Loucy (cell line): ENCODE measurements at regions not wholly inside any gene's neighbourhood (a gene's known extent, or its start where the extent isn't known, plus 50 kb on each side); places are given as distances from the start of the nearest gene placed in this dataset.

Experiments
- H2AFZ ChIP-seq: fragments of 200-600 bp; sonication (generic); 2 replicates; pipeline ENCODE4 v1.6.0; 2016; ENCODE audit warnings: antibody characterized with exemption, mild to moderate bottlenecking, low read length, moderate library complexity
- H3F3A ChIP-seq: fragments of 200-600 bp; 2 replicates; pipeline ENCODE4 v1.6.0; 2016; ENCODE audit warnings: antibody characterized with exemption, low read depth, mild to moderate bottlenecking
- H3K27me3 ChIP-seq: fragments of 200-600 bp; sonication (generic); 2 replicates; pipeline ENCODE4 v1.6.1; 2014; ENCODE audit warnings: low read length, mild to moderate bottlenecking; ENCODE audit not compliant: insufficient read depth, poor library complexity, severe bottlenecking
- H3K36me3 ChIP-seq: fragments of 200-600 bp; sonication (generic); 2 replicates; pipeline ENCODE4 v1.6.1; 2016; ENCODE audit warnings: low read length; ENCODE audit not compliant: insufficient read depth
- H3K4me1 ChIP-seq: fragments of 200-600 bp; sonication (generic); 2 replicates; pipeline ENCODE4 v1.5.1; 2014; ENCODE audit warnings: low read length, mild to moderate bottlenecking; ENCODE audit not compliant: insufficient read depth, poor library complexity, severe bottlenecking
- H3K4me2 ChIP-seq: fragments of 200-600 bp; sonication (generic); 2 replicates; pipeline ENCODE4 v1.6.0; 2014; ENCODE audit warnings: antibody characterized with exemption, low read length, low read depth, mild to moderate bottlenecking; ENCODE audit not compliant: poor library complexity, severe bottlenecking
- H3K4me3 ChIP-seq: fragments of 200-600 bp; sonication (generic); 2 replicates; pipeline ENCODE4 v1.5.1; 2014; ENCODE audit warnings: low read length, mild to moderate bottlenecking, mixed read lengths; ENCODE audit not compliant: poor library complexity, severe bottlenecking
- H3K79me2 ChIP-seq: fragments of 200-600 bp; sonication (generic); 2 replicates; pipeline ENCODE4 v1.6.1; 2014; ENCODE audit warnings: low read length; ENCODE audit not compliant: insufficient read depth
- H3K9ac ChIP-seq: fragments of 200-600 bp; sonication (generic); 2 replicates; pipeline ENCODE4 v1.6.0; 2014; ENCODE audit warnings: mild to moderate bottlenecking, low read depth, low read length, moderate library complexity; ENCODE audit not compliant: poor library complexity, severe bottlenecking
- H3K9me2 ChIP-seq: fragments of 200-600 bp; sonication (generic); replicated peaks from 2 replicates; pipeline ENCODE4 v1.6.1; 2016; ENCODE audit warnings: low read depth, low read length, mixed read lengths
- H3K9me3 ChIP-seq: fragments of 200-600 bp; sonication (generic); 2 replicates; pipeline ENCODE4 v1.6.1; 2014; ENCODE audit warnings: mild to moderate bottlenecking, antibody characterized with exemption, low read length, low read depth; ENCODE audit not compliant: insufficient read depth
- H4K20me1 ChIP-seq: fragments of 200-600 bp; sonication (generic); 2 replicates; pipeline ENCODE4 v1.6.0; 2014; ENCODE audit warnings: antibody characterized with exemption, low read length, mild to moderate bottlenecking; ENCODE audit not compliant: insufficient read depth, poor library complexity, severe bottlenecking
- CTCF ChIP-seq: fragments of 200-600 bp; sonication (generic); conservative IDR thresholded peaks from 2 replicates; pipeline ENCODE4 v1.5.1; 2014; ENCODE audit warnings: mild to moderate bottlenecking, antibody characterized with exemption, low read length
- EZH2phosphoT487 ChIP-seq: fragments of 200-600 bp; IDR thresholded peaks from 2 replicates; pipeline ENCODE4 v1.6.1; 2018; ENCODE audit warnings: antibody characterized with exemption, mild to moderate bottlenecking, moderate library complexity, borderline replicate concordance

GRCh38 chr9:11992866-11993265, 700.3 kb upstream of the TYRP1 start:
- Histone ChIP-seq H3K9me2 (no peaks in the 10 kb centered on the region), H3K27me3 (no peaks in the 10 kb centered on the region), H3F3A (no peaks in the 10 kb centered on the region), H3K79me2 (no peaks in the 10 kb centered on the region), H3K4me1 (no peaks in the 10 kb centered on the region), H3K4me3 (no peak overlapping the region), H4K20me1 (no peaks in the 10 kb centered on the region), H2AFZ (no peak overlapping the region), H3K9ac (no peak overlapping the region), H3K9me3 (no peaks in the 10 kb centered on the region), H3K4me2 (no peak overlapping the region), H3K36me3 (no peaks in the 10 kb centered on the region)
- no peak for TF ChIP-seq CTCF
- no peak for TF ChIP-seq EZH2phosphoT487

GRCh38 chr9:12014488-12014887, 678.7 kb upstream of the TYRP1 start:
- Histone ChIP-seq H3K79me2 (no peaks in the 10 kb centered on the region), H3K9me2 (no peaks in the 10 kb centered on the region)

GRCh38 chr9:12054235-12054634, 639.0 kb upstream of the TYRP1 start:
- no peaks in the 10 kb centered on the region for H3K4me1 ChIP-seq
- no peak overlapping the region for H3K9ac ChIP-seq
- H3K4me2 ChIP-seq = no peak overlapping the region
- no peak overlapping the region for H2AFZ ChIP-seq
- H3K79me2 ChIP-seq = no peaks in the 10 kb centered on the region
- no peaks in the 10 kb centered on the region; the same call in 1 of the 2 replicates for H3K9me3 ChIP-seq
- H3F3A ChIP-seq = no peaks in the 10 kb centered on the region
- TF ChIP-seq EZH2phosphoT487 (no peak), CTCF (no peak)
- H4K20me1 ChIP-seq = no peaks in the 10 kb centered on the region
- H3K27me3 ChIP-seq = no peaks in the 10 kb centered on the region
- no peak overlapping the region for H3K4me3 ChIP-seq
- H3K36me3 ChIP-seq = no peaks in the 10 kb centered on the region
- no peaks in the 10 kb centered on the region for H3K9me2 ChIP-seq

More at GRCh38 chr9:12014488-12014887, 678.7 kb upstream of the TYRP1 start:
- no peak overlapping the region for H3K4me2 ChIP-seq
- no peak overlapping the region for H3K4me3 ChIP-seq
- no peak for TF ChIP-seq EZH2phosphoT487
- TF ChIP-seq CTCF = no peak
- H3K36me3 ChIP-seq = no peaks in the 10 kb centered on the region
- no peaks in the 10 kb centered on the region for H4K20me1 ChIP-seq
- H3K9me3 ChIP-seq = no peaks in the 10 kb centered on the region
- H3K9ac ChIP-seq = no peak overlapping the region
- H3K27me3 ChIP-seq = no peaks in the 10 kb centered on the region
- H2AFZ ChIP-seq = no peak overlapping the region
- H3K4me1 ChIP-seq = no peaks in the 10 kb centered on the region
- H3F3A ChIP-seq = no peaks in the 10 kb centered on the region
